Endothelial cell of umbilical vein (primary cell): ENCODE measurements at regions not wholly inside any gene's neighbourhood (a gene's known extent, or its start where the extent isn't known, plus 50 kb on each side); places are given as distances from the start of the nearest gene placed in this dataset.

Experiments
- BruUV-seq: library from RNA; stranded (reverse); fragments of 400-500 nt; replicated peaks from 2 replicates; lab custom pipeline; 2021; lab: Mats Ljungman, UMichigan
- CTCF ChIA-PET: fragments of 300-600, 350-600 bp; sonication (Branson Sonifier 250); formaldehyde crosslinking; loops from one replicate; lab custom pipeline; 2021; ENCODE audit warnings: antibody characterized with exemption, inconsistent platforms; lab: Charles Lee
- POLR2A ChIA-PET: fragments of 300-600, 350-600 bp; sonication (Branson Sonifier 250); formaldehyde crosslinking; loops from one replicate; lab custom pipeline; 2021; ENCODE audit warnings: antibody characterized with exemption, inconsistent platforms; lab: Charles Lee
- DNase-seq: peaks from one replicate; pipeline ENCODE4 v3.0.0-alpha.2; 2011; ENCODE audit warnings: low read depth, low spot score
- FAIRE-seq: peaks from 2 replicates; lab custom pipeline; 2011; peaks lifted over from hg19 to GRCh38; lab: Jason Lieb, UNC
- H2AFZ ChIP-seq: 2 replicates; pipeline ENCODE4 v1.6.0; 2012; ENCODE audit warnings: low read depth, low read length, control low read depth, inconsistent platforms
- H3K27ac ChIP-seq: 2 replicates; pipeline ENCODE4 v1.5.1; 2011; ENCODE audit warnings: low read depth, mild to moderate bottlenecking, control low read depth, low read length, moderate library complexity; ENCODE audit not compliant: insufficient read depth
- H3K27me3 ChIP-seq, 2 experiments: 2 replicates each; pipeline versions ENCODE4 v1.6.0 to v1.6.1; 2011; ENCODE audit warnings: low read length in 2 of 2, mixed read lengths in 1 of 2; ENCODE audit not compliant: control insufficient read depth in 2 of 2, insufficient read depth in 2 of 2
- H3K36me3 ChIP-seq, 2 experiments: 2 replicates in 1 of 2; 3 replicates in 1 of 2; pipeline ENCODE4 v1.5.1; 2011; ENCODE audit warnings: low read length in 2 of 2, mild to moderate bottlenecking in 1 of 2, moderate library complexity in 1 of 2; ENCODE audit not compliant: control insufficient read depth in 2 of 2, insufficient read depth in 2 of 2; ENCODE audit errors: extremely low read depth in 1 of 2
- H3K4me1 ChIP-seq: 3 replicates; pipeline ENCODE4 v1.5.1; 2011; ENCODE audit warnings: mild to moderate bottlenecking, low read length; ENCODE audit not compliant: control insufficient read depth, insufficient read depth; ENCODE audit errors: extremely low read depth
- H3K4me2 ChIP-seq: 2 replicates; pipeline ENCODE4 v1.6.1; 2011; ENCODE audit warnings: low read length, control low read depth, mixed read lengths; ENCODE audit not compliant: insufficient read depth
- H3K4me3 ChIP-seq, 3 experiments: fragments of 200-600 bp in 1 of 3; sonication (generic), shearing (Covaris generic) in 1 of 3; replicated peaks in 1 of 3; 2 replicates each; pipeline ENCODE4 v1.5.1; 2011 to 2016; ENCODE audit warnings: control low read depth in 3 of 3, low read length in 3 of 3, mild to moderate bottlenecking in 2 of 3, inconsistent platforms in 1 of 3, low read depth in 1 of 3, moderate library complexity in 1 of 3; ENCODE audit not compliant: insufficient read depth in 1 of 3
- H3K79me2 ChIP-seq: 2 replicates; pipeline ENCODE4 v1.6.0; 2012; ENCODE audit warnings: low read length, inconsistent platforms; ENCODE audit not compliant: control insufficient read depth, insufficient read depth
- H3K9ac ChIP-seq: replicated peaks from 2 replicates; pipeline ENCODE3; 2011; ENCODE audit warnings: low read length, control low read depth; ENCODE audit not compliant: insufficient read depth; ENCODE audit errors: extremely low read depth
- H3K9me1 ChIP-seq: replicated peaks from 3 replicates; pipeline ENCODE4 v1.6.0; 2011; ENCODE audit warnings: mild to moderate bottlenecking, low read length; ENCODE audit not compliant: control insufficient read depth, insufficient read depth; ENCODE audit errors: extremely low read depth
- H3K9me3 ChIP-seq: replicated peaks from 2 replicates; pipeline ENCODE4 v1.5.1; 2012; ENCODE audit warnings: low read length, inconsistent platforms; ENCODE audit not compliant: control insufficient read depth, insufficient read depth
- H4K20me1 ChIP-seq: replicated peaks from 2 replicates; pipeline ENCODE3; 2011; ENCODE audit warnings: mild to moderate bottlenecking, low read length; ENCODE audit not compliant: control insufficient read depth, insufficient read depth; ENCODE audit errors: extremely low read depth
- JUN ChIP-seq: IDR thresholded peaks from 2 replicates; pipeline ENCODE4 v1.6.1; 2011; ENCODE audit warnings: borderline replicate concordance, low read depth; ENCODE audit not compliant: insufficient read length, insufficient read depth
- MYC ChIP-seq: IDR thresholded peaks from one replicate; pipeline ENCODE4 v1.6.1; 2011; ENCODE audit warnings: mild to moderate bottlenecking, low read depth, low read length
- POLR2AphosphoS5 ChIP-seq: IDR thresholded peaks from 2 replicates; pipeline ENCODE4 v1.6.1; 2012; ENCODE audit warnings: low read depth, mild to moderate bottlenecking, control low read depth, low read length, moderate library complexity; ENCODE audit not compliant: insufficient read depth
- dilution Hi-C: fragments of 300-500 bp; cut with MboI; formaldehyde crosslinking; loops from one replicate; pipeline ENCODE4 v1.15.0; 2019; ENCODE audit warnings: low sequenced_read_pairs; ENCODE audit not compliant: extremely low pct_ligation_motif_present
- intact Hi-C: fragments of 100-400 bp; cut with micrococcal nuclease; formaldehyde crosslinking; loops from one replicate; pipeline ENCODE4 v1.10.0; 2022
- TF ChIP-seq, protein P1 (sequence below): IDR thresholded peaks from 2 replicates; pipeline ENCODE4 v1.6.1; 2011; ENCODE audit not compliant: insufficient read depth, insufficient read length
- TF ChIP-seq, protein P2 (sequence below), 2 donors: IDR thresholded peaks; 1 replicate in 1 of 2; 2 replicates in 1 of 2; pipeline ENCODE4 v1.5.1; 2011; ENCODE audit warnings: low read length in 2 of 2, mild to moderate bottlenecking in 2 of 2, moderate library complexity in 2 of 2, control low read depth in 1 of 2, inconsistent platforms in 1 of 2, low read depth in 1 of 2; ENCODE audit not compliant: insufficient read depth in 1 of 2; ENCODE audit errors: extremely low read depth in 1 of 2

DNA sequence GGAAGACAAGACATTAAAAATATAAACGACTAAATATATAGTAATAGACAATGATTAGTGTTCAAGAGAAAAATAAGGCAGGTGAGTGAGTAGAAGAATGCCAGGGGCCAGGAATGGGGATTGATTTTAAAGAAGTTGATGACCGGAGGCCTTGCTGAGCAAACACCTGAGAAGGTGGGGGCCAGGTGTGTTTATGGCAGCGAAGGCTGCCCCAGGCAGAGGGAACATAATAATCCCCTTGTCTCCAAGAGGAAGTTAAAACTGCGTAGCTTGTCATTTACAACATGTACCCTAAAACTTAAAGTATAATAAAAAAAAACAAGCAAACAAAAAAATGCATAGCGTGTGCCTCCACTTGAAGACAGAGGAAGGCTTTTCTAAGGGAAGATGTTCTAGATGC is 220.3 kb downstream of the URB2 start:
- H3K9ac ChIP-seq, result no peak overlapping the region
- no peaks in the 10 kb centered on the region for H3K4me1 ChIP-seq
- no peaks in the 10 kb centered on the region for H3K36me3 ChIP-seq
- no peaks in the 10 kb centered on the region for H3K27me3 ChIP-seq
- no peaks in the 10 kb centered on the region for H3K9me3 ChIP-seq
- TF ChIP-seq MYC (no peak), POLR2AphosphoS5 (no peak), JUN (no peak)
- TF ChIP-seq, protein P1, sequence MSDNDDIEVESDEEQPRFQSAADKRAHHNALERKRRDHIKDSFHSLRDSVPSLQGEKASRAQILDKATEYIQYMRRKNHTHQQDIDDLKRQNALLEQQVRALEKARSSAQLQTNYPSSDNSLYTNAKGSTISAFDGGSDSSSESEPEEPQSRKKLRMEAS, result no peak
- H3K79me2 ChIP-seq, result no peaks in the 10 kb centered on the region
- POLR2A ChIA-PET, result no interaction called here
- H3K4me2 ChIP-seq, result no peak overlapping the region
- no peaks in the 10 kb centered on the region for H3K9me1 ChIP-seq
- intact Hi-C loops, result loop anchor here (10.0 kb wide), 2 partner anchors 318 to 468 kb away; no protein-coding TSS in a partner anchor
- dilution Hi-C loops, result no loop called here
- no TSS peak for BruUV-seq
- DNase-seq, result no peak
- H3K27ac ChIP-seq, result no peak overlapping the region
- no peak overlapping the region for H3K4me3 ChIP-seq
- CTCF ChIA-PET, result no interaction called here
- no peaks in the 10 kb centered on the region for H4K20me1 ChIP-seq
- no peak for FAIRE-seq
- H2AFZ ChIP-seq, result no peak overlapping the region

DNA sequence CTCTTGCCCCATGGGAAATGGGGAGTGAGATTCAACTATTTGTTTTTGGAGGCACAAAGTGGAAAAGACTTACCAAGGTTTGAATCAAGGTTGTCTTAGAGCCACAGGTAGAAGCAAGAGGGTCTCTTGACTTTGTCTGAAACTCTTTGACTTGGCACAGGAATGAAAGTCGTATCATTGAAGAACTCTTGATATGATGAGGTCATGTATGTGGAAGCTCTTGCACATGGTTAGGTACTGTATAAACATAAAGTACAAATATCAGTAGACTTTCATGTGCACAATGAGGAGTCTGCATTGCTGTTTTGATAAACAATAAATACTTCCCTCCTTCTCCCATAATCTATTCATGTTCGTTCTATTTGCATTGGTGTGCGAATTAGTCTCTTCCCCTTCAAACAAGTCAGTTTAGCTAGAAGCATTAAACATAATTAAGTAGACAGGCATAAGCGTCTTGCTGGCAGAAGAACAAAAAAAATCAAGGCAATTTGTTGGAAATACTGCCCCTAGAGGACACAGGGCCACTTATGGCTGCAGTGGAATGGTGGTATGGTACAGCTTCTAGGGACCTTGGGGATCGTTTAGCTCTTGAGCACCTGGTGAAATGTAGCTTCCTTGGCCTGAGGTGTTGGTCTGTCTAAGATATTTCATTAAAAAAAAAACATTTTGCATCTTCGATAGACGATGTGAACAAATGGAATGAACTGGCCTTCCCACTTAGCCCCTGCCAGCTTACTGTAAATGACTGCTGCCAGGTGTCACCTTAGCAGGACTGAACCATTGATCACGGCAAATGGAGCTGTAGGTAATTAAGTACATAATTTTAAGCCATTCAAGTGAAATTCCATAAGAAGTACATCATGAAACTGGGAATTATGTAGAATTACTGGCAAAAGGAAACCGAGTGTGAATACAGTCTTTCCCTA is 218.0 kb upstream of the GALNT2 start:
- DNase-seq (peak; percentile 36), FAIRE-seq (no peak)
- H3K27me3 ChIP-seq, result no peaks in the 10 kb centered on the region
- H3K79me2 ChIP-seq, result no peaks in the 10 kb centered on the region
- no peak overlapping the region for H3K27ac ChIP-seq
- no peaks in the 10 kb centered on the region for H3K4me1 ChIP-seq
- no peaks in the 10 kb centered on the region for H3K9me3 ChIP-seq
- H3K9me1 ChIP-seq, result no peaks in the 10 kb centered on the region
- TF ChIP-seq, protein P2, sequence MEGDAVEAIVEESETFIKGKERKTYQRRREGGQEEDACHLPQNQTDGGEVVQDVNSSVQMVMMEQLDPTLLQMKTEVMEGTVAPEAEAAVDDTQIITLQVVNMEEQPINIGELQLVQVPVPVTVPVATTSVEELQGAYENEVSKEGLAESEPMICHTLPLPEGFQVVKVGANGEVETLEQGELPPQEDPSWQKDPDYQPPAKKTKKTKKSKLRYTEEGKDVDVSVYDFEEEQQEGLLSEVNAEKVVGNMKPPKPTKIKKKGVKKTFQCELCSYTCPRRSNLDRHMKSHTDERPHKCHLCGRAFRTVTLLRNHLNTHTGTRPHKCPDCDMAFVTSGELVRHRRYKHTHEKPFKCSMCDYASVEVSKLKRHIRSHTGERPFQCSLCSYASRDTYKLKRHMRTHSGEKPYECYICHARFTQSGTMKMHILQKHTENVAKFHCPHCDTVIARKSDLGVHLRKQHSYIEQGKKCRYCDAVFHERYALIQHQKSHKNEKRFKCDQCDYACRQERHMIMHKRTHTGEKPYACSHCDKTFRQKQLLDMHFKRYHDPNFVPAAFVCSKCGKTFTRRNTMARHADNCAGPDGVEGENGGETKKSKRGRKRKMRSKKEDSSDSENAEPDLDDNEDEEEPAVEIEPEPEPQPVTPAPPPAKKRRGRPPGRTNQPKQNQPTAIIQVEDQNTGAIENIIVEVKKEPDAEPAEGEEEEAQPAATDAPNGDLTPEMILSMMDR (IDR thresholded peaks at IDR 0.05; ENCODE audit: extremely low read depth in 1 of 2, insufficient read depth in 1 of 2, low read depth in 1 of 2, low read length in 2 of 2), result peak; percentile 41 to 49
- TF ChIP-seq JUN, result no peak
- BruUV-seq, result no TSS peak
- H4K20me1 ChIP-seq, result no peaks in the 10 kb centered on the region
- intact Hi-C loops (loop anchor here (10.0 kb wide), 2 partner anchors 316 to 466 kb away; no protein-coding TSS in a partner anchor), dilution Hi-C loops (no loop called here)
- no peak overlapping the region for H3K4me2 ChIP-seq
- no peak overlapping the region for H3K9ac ChIP-seq
- H3K36me3 ChIP-seq, result no peaks in the 10 kb centered on the region
- ChIA-PET POLR2A (no interaction called here), CTCF (interaction anchor here (0.9 to 2.0 kb wide), 10 partner anchors 8 to 367 kb away, joined by 3 to 6 read pairs (median 3); no protein-coding TSS in a partner anchor)
- H3K4me3 ChIP-seq, result no peak overlapping the region
- no peak overlapping the region for H2AFZ ChIP-seq
